ENCODE measurements at regions not wholly inside any gene's neighbourhood (a gene's known extent, or its start where the extent isn't known, plus 50 kb on each side); places are given as distances from the start of the nearest gene placed in this dataset.
A peak's percentile ranks its signal among the peaks of the same experiment; 100 is the strongest.
"Not testable (repeated sequence)": the region's sequence is repeated elsewhere in the genome, so short reads cannot be mapped to it uniquely, and the experiment has no call there.

DNA sequence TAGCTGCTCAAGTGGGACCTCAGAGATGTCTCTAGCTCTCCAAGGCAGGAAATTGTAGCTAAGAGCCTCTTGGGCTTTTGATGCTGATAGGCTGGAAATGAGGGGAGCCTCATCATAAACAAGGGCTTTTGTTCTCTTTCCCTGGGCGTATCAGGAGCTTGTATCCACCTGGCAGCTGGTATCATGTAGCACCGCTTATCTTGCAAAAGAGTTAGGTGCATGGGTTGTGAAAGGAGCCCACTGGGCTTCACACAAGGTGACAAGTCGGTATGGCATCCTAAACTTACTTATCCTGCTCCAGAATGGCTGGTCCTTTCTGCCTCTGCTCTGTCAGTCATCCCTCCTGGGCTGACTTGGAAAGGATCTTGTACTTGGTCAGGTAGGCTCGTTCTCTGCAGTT lies 565.8 kb downstream of the GRXCR1 start:
- DNase-seq (ENCODE audit: low spot score) = no peak
- in situ Hi-C loops (cut with MboI; ENCODE audit: low sequenced_read_pairs, unreplicated experiment) = no loop called here
- TF ChIP-seq, protein P1, sequence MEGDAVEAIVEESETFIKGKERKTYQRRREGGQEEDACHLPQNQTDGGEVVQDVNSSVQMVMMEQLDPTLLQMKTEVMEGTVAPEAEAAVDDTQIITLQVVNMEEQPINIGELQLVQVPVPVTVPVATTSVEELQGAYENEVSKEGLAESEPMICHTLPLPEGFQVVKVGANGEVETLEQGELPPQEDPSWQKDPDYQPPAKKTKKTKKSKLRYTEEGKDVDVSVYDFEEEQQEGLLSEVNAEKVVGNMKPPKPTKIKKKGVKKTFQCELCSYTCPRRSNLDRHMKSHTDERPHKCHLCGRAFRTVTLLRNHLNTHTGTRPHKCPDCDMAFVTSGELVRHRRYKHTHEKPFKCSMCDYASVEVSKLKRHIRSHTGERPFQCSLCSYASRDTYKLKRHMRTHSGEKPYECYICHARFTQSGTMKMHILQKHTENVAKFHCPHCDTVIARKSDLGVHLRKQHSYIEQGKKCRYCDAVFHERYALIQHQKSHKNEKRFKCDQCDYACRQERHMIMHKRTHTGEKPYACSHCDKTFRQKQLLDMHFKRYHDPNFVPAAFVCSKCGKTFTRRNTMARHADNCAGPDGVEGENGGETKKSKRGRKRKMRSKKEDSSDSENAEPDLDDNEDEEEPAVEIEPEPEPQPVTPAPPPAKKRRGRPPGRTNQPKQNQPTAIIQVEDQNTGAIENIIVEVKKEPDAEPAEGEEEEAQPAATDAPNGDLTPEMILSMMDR (IDR thresholded peaks at IDR 0.05; ENCODE audit: borderline replicate concordance, control extremely low read depth, extremely low read depth, insufficient read depth, missing control alignments) = no peak

DNA sequence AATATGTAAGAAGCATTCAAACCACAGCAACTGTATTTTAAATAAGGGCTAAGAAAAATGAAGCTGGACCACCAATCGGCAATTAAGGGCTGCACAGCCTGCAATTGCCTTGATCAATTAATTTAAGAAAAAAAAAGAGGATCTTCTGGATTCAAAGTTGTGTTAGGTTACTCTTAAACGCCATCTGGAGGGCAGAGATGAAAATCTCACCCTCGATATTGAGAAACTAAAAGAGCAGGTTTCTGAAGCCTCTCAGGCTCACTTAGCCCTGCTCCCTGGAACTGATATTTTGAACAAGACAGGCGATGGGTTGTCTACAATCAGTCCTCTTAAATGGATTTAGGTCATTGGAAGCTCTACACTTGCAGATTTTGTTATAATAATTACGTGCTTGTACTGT lies 579.4 kb downstream of the GRXCR1 start:
- in situ Hi-C loops (cut with MboI; ENCODE audit: low sequenced_read_pairs, unreplicated experiment) = no loop called here
- TF ChIP-seq, protein P1 (IDR thresholded peaks at IDR 0.05; ENCODE audit: borderline replicate concordance, control extremely low read depth, extremely low read depth, insufficient read depth, missing control alignments) = no peak
- no peak for DNase-seq (ENCODE audit: low spot score)

DNA sequence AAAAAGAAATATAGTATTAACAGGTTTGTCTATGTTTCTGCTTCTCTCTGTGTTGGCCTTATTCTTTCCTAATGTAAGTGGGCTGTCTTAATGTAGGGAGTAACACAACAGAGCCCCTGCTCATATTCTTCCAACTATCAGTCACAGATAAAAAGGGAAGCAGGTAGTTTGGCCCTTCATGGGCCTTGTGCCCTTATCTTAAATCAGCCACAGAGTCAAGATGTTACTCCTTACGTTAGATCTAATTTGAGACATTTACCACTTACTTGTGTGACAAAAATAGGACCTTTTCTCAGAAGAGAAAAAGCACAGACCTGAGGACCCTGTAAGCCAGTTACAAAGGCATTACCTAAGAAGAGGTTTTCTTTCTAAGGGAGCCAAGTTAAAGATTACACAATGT lies 589.0 kb downstream of the GRXCR1 start:
- TF ChIP-seq, protein P1 (IDR thresholded peaks at IDR 0.05; ENCODE audit: borderline replicate concordance, control extremely low read depth, extremely low read depth, insufficient read depth, missing control alignments) = no peak
- DNase-seq (ENCODE audit: low spot score) = no peak
- in situ Hi-C loops (cut with MboI; ENCODE audit: low sequenced_read_pairs, unreplicated experiment) = no loop called here

GRCh38 chr4:43485196-43485595 lies 592.7 kb downstream of the GRXCR1 start:
- TF ChIP-seq, protein P1 (IDR thresholded peaks at IDR 0.05; ENCODE audit: borderline replicate concordance, control extremely low read depth, extremely low read depth, insufficient read depth, missing control alignments) = no peak
- in situ Hi-C loops (cut with MboI; ENCODE audit: low sequenced_read_pairs, unreplicated experiment) = no loop called here
- DNase-seq (ENCODE audit: low spot score) = no peak

GRCh38 chr4:43496188-43496587 lies 603.7 kb downstream of the GRXCR1 start:
- in situ Hi-C loops (cut with MboI; ENCODE audit: low sequenced_read_pairs, unreplicated experiment) = no loop called here
- TF ChIP-seq, protein P1 (IDR thresholded peaks at IDR 0.05; ENCODE audit: borderline replicate concordance, control extremely low read depth, extremely low read depth, insufficient read depth, missing control alignments) = no peak
- peak; percentile 9 for DNase-seq (ENCODE audit: low spot score)

- DNase-seq (ENCODE audit: low spot score) = no peak
- TF ChIP-seq, protein P1 (IDR thresholded peaks at IDR 0.05; ENCODE audit: borderline replicate concordance, control extremely low read depth, extremely low read depth, insufficient read depth, missing control alignments) = no peak
- in situ Hi-C loops (cut with MboI; ENCODE audit: low sequenced_read_pairs, unreplicated experiment) = no loop called here
Measured at GRCh38 chr4:43496602-43497001, 604.1 kb downstream of the GRXCR1 start.

GRCh38 chr4:43505823-43506222 lies 613.3 kb downstream of the GRXCR1 start:
- in situ Hi-C loops (cut with MboI; ENCODE audit: low sequenced_read_pairs, unreplicated experiment) = not testable (repeated sequence)

More at GRCh38 chr4:43505823-43506222, 613.3 kb downstream of the GRXCR1 start:
- DNase-seq (ENCODE audit: low spot score) = not testable (repeated sequence)

Measured in GM13976 (cell line).